SK-N-MC (cell line): ENCODE measurements at regions not wholly inside any gene's neighbourhood (a gene's known extent, or its start where the extent isn't known, plus 50 kb on each side); places are given as distances from the start of the nearest gene placed in this dataset.
A peak's percentile ranks its signal among the peaks of the same experiment; 100 is the strongest.

Experiments
- DNase-seq: peaks from one replicate; pipeline ENCODE4 v3.0.0-alpha.2; 2011; ENCODE audit warnings: low read depth, low spot score
- H3K27ac ChIP-seq: fragments of 200-600 bp; sonication (generic); 2 replicates; pipeline ENCODE4 v1.5.1; 2016; ENCODE audit warnings: mixed run types
- H3K36me3 ChIP-seq: fragments of 200-600 bp; sonication (generic); 2 replicates; pipeline ENCODE4 v1.6.1; 2017; ENCODE audit warnings: antibody characterized with exemption, low read length, mixed read lengths; ENCODE audit not compliant: insufficient read depth
- H3K4me3 ChIP-seq: fragments of 200-600 bp; sonication (generic); 2 replicates; pipeline ENCODE4 v1.5.1; 2016
- H3K9ac ChIP-seq: fragments of 200-600 bp; sonication (generic); 2 replicates; pipeline ENCODE4 v1.8.0; 2017; ENCODE audit warnings: mixed run types, mixed read lengths; ENCODE audit not compliant: insufficient read length
- H3K9me3 ChIP-seq: fragments of 200-600 bp; sonication (generic); 2 replicates; pipeline ENCODE4 v1.6.1; 2017; ENCODE audit warnings: low read depth, mild to moderate bottlenecking, antibody characterized with exemption, low read length, moderate library complexity, mixed read lengths
- EZH2 ChIP-seq: fragments of 200-600 bp; sonication (generic); IDR thresholded peaks from one replicate; pipeline ENCODE4 v1.6.1; 2017; ENCODE audit warnings: antibody characterized with exemption
- FOXP2 ChIP-seq: optimal IDR thresholded peaks from 2 replicates; pipeline ENCODE3; 2011; ENCODE audit warnings: mild to moderate bottlenecking, moderate library complexity; ENCODE audit not compliant: insufficient read depth; ENCODE audit errors: extremely low read length, control extremely low read depth
- POLR2AphosphoS5 ChIP-seq: IDR thresholded peaks from 2 replicates; pipeline ENCODE4 v1.6.1; 2012; ENCODE audit warnings: mild to moderate bottlenecking, low read depth, low read length, borderline replicate concordance

DNA sequence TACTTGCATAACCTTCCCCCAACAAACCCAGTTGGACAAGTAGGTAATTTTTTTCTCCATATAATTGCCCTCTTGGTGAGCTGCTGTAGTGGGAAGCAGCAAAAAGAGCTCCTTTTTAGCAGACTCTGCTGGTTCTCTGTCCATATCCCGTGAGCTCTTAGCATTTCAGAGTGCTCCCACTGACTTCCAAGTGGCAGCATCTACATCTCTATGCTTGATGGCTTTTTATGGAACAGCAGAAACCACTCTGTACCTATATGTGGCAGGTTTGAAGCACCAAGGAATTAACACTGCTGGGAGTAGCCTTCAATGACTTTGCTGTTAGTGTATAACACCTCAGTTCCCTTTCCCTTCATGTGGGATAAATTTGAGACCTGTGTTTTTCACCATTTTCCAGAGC is 168.4 kb upstream of the NHS start:
- TF ChIP-seq EZH2 (no peak), POLR2AphosphoS5 (no peak), FOXP2 (no peak)
- H3K9ac ChIP-seq, result no peak overlapping the region
- H3K36me3 ChIP-seq, result no peaks in the 10 kb centered on the region

GRCh38 chrX:17214962-17215361 is 160.0 kb upstream of the NHS start:
- DNase-seq, result no peak
- no peaks in the 10 kb centered on the region for H3K9me3 ChIP-seq
- no peak overlapping the region for H3K4me3 ChIP-seq
- TF ChIP-seq EZH2 (no peak), POLR2AphosphoS5 (no peak), FOXP2 (no peak)
- no peak overlapping the region for H3K27ac ChIP-seq
- H3K9ac ChIP-seq, result no peak overlapping the region
- H3K36me3 ChIP-seq, result no peaks in the 10 kb centered on the region

More for the DNA sequence above, 168.4 kb upstream of the NHS start:
- no peaks in the 10 kb centered on the region for H3K9me3 ChIP-seq
- DNase-seq, result no peak
- no peak overlapping the region for H3K4me3 ChIP-seq
- H3K27ac ChIP-seq, result no peak overlapping the region

GRCh38 chrX:17226736-17227135 is 148.3 kb upstream of the NHS start:
- TF ChIP-seq FOXP2 (no peak), EZH2 (no peak), POLR2AphosphoS5 (no peak)
- Histone ChIP-seq H3K9me3 (no peaks in the 10 kb centered on the region), H3K4me3 (no peak overlapping the region), H3K27ac (no peak overlapping the region), H3K9ac (no peak overlapping the region), H3K36me3 (no peaks in the 10 kb centered on the region)
- DNase-seq, result no peak

DNA sequence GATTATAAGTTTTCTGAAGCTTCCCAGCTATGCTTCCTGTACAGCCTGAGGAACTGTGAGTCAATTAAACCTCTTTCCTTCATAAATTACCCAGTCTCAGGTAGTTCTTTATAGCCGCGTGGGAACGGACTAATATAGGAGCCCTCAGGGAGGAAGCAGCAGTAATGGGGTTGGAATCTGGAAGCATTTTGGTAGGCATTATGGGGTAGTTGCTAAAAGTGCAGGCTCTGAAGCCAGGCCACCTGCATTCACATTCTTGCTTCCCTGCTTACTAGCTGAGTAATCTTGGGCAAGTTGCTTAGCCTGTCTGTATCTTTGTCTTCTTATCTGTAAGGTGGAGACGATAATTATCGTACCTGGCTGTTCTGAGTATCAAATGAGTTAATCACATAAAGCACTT is 137.9 kb upstream of the NHS start:
- no peak overlapping the region for H3K9ac ChIP-seq
- H3K27ac ChIP-seq, result no peak overlapping the region
- H3K9me3 ChIP-seq, result no peaks in the 10 kb centered on the region
- no peak overlapping the region for H3K4me3 ChIP-seq
- no peak for DNase-seq
- TF ChIP-seq EZH2 (no peak), FOXP2 (no peak), POLR2AphosphoS5 (no peak)
- no peaks in the 10 kb centered on the region for H3K36me3 ChIP-seq

GRCh38 chrX:17242470-17242869 is 132.5 kb upstream of the NHS start:
- no peaks in the 10 kb centered on the region for H3K9me3 ChIP-seq
- H3K36me3 ChIP-seq, result no peaks in the 10 kb centered on the region
- TF ChIP-seq FOXP2 (no peak), EZH2 (no peak), POLR2AphosphoS5 (no peak)
- DNase-seq, result peak; percentile 22
- H3K27ac ChIP-seq, result no peak overlapping the region
- no peak overlapping the region for H3K9ac ChIP-seq
- no peak overlapping the region for H3K4me3 ChIP-seq

DNA sequence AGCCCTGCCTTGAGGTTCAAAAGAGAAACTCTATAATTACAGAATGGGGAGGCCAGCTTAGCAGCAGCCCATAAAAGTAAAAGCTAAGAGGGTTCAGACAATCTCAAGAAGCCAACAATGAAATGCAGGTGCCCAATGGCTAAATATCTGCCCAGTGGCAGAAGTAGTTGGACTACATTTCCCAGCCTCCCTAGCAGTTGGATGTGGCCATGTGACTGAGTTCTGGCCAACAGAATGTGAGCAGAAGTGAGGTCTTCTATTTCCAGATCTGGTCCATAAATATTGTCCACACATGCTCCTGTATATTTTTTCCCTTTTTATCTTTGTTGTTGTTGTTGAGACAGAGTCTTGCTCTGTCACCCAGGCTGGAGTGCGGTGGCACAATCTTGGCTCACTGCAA is 127.9 kb upstream of the NHS start:
- Histone ChIP-seq H3K9me3 (no peaks in the 10 kb centered on the region), H3K27ac (no peak overlapping the region), H3K4me3 (no peak overlapping the region), H3K9ac (no peak overlapping the region), H3K36me3 (no peaks in the 10 kb centered on the region)
- no peak for DNase-seq
- TF ChIP-seq FOXP2, result no peak
- TF ChIP-seq POLR2AphosphoS5, result no peak
- TF ChIP-seq EZH2, result no peak

DNA sequence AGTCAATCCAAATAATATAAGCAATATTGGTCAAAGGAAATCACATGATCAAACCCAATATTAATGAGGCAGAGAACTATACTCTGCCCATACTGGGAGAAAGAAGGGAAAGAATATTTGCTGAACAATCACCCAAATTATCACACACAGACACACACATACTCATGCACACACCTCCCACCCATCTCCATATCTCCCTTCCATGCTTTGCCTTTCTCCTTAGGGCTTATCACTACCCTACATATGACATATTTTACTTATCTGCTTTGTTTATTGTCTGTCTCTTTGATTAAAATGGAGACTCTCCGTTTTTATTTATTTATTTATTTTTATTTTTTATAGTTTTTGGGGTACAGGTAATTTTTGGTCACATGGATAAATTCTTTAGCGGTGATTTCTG is 112.9 kb upstream of the NHS start:
- H3K9ac ChIP-seq, result no peak overlapping the region
- no peaks in the 10 kb centered on the region for H3K9me3 ChIP-seq
- H3K4me3 ChIP-seq, result no peak overlapping the region
- no peak for DNase-seq
- no peaks in the 10 kb centered on the region for H3K36me3 ChIP-seq
- H3K27ac ChIP-seq, result no peak overlapping the region
- no peak for TF ChIP-seq FOXP2
- no peak for TF ChIP-seq POLR2AphosphoS5
- no peak for TF ChIP-seq EZH2

DNA sequence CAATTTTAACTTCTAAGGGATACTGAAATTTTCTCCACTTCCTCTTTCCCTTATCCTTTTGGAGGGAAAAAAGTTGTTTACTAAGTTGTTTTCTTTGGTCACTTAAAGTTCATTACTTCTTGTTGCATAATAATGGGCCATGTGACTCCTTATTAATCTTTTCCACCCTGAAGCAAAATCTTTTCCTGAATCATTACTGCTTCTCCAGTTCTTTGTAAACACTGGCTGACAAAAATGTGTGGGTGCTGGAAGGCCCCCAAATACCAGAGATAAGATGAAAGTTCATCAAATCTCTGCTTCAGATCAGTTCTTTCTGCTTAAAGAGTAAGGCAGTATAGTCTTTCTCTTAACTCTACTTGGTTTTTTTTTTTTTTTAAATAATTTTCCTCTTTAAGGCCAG is 108.9 kb upstream of the NHS start:
- H3K36me3 ChIP-seq, result no peaks in the 10 kb centered on the region
- no peak for TF ChIP-seq POLR2AphosphoS5
- no peak for TF ChIP-seq EZH2
- no peak for TF ChIP-seq FOXP2
- H3K4me3 ChIP-seq, result no peak overlapping the region
- H3K9ac ChIP-seq, result no peak overlapping the region
- H3K27ac ChIP-seq, result no peak overlapping the region
- no peak for DNase-seq
- no peaks in the 10 kb centered on the region for H3K9me3 ChIP-seq

DNA sequence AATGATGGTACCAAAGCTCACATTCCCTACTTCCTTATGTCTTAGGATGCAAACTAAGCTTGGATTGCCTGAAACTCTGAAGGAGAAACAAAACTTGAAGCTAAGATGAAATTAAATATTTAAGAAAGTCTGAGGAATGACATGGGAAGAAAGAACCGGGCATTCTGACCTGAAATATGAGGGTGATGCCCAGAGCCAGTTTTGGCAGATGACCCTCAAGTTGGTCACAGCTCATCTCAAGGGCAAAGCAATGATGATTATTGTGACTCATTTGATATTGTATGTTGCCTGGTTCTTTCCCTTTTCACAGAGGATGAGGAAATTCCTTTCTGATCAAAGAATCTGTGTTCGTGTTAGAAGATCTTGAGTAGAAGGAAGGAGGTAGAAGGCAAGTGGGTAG is 96.0 kb upstream of the NHS start:
- Histone ChIP-seq H3K27ac (no peak overlapping the region), H3K9ac (no peak overlapping the region), H3K4me3 (no peak overlapping the region), H3K9me3 (no peaks in the 10 kb centered on the region), H3K36me3 (no peaks in the 10 kb centered on the region)
- DNase-seq, result no peak
- TF ChIP-seq FOXP2 (no peak), POLR2AphosphoS5 (no peak), EZH2 (no peak)

DNA sequence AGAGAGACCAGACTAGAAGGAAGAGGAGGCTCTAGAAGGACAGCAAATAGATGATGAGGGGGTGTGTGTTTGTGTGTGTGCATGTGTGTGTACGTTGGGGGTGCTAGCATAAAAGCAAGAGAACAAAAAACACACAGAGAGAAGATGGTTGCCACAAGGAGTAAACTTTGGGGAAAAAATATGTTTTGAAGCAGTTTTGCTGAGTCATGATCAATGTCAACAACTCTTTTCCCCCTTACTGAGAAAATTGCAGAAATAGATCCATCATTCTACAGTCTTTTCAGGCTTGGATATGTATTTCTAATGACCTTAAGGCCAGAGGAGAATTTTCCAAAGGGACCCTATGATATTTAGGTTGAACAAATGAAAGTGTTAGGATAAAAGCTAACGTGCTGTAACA is 89.0 kb upstream of the NHS start:
- Histone ChIP-seq H3K36me3 (no peaks in the 10 kb centered on the region), H3K9ac (no peak overlapping the region), H3K27ac (no peak overlapping the region), H3K9me3 (no peaks in the 10 kb centered on the region), H3K4me3 (no peak overlapping the region)
- DNase-seq, result no peak
- TF ChIP-seq FOXP2 (no peak), EZH2 (no peak), POLR2AphosphoS5 (no peak)
